ENCODE measurements at regions not wholly inside any gene's neighbourhood (a gene's known extent, or its start where the extent isn't known, plus 50 kb on each side); places are given as distances from the start of the nearest gene placed in this dataset.

DNA sequence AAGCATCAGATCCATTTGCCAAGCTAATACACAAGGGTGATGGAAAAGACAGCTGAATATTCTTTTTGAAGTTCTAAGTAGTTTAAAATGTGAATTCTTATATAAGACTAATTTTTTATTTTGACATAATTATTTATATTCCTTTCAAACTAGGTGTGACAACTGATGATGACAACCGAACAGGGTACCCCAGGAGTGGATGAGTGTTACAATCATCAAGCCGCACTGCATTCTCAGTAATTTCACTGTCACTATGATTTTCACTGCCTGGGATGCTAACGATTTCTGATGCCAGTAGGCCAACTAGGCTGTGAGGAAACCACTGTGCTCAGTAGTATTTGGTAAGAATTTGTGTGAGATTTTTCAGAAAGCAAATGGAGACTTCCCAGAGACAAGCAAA is 317.5 kb downstream of the ARAP2 start:
- Histone ChIP-seq H2AFZ (ENCODE audit: low read length) (no peak overlapping the region), H4K8ac (replicated peaks; ENCODE audit: insufficient read length, low read depth, low read length) (no peak overlapping the region), H3K14ac (ENCODE audit: insufficient read depth, low read length) (no peak overlapping the region)

More for the DNA sequence above, 317.5 kb downstream of the ARAP2 start:
- H2BK20ac ChIP-seq (ENCODE audit: low read depth, low read length, poor library complexity, severe bottlenecking), result no peak overlapping the region
- no peak overlapping the region for H4K91ac ChIP-seq (ENCODE audit: insufficient read length, low read depth, low read length)
- H3K56ac ChIP-seq (ENCODE audit: insufficient read length, low read depth, low read length), result no peak overlapping the region
- H3K4me2 ChIP-seq (ENCODE audit: insufficient read depth, insufficient read length, low read length), result no peak overlapping the region
- Mint-ChIP-seq H3K27me3 (ENCODE audit: low read depth) (no peaks in the 10 kb centered on the region), H3K4me3 (no peak overlapping the region), H3K27ac (no peak overlapping the region), H3K36me3 (ENCODE audit: insufficient read depth in 1 of 3, low read depth in 3 of 3) (no peaks in the 10 kb centered on the region), H3K4me1 (no peaks in the 10 kb centered on the region), H3K9me3 (no peaks in the 10 kb centered on the region; a peak in 1 of 5 replicates)
- TF ChIP-seq, protein P1, sequence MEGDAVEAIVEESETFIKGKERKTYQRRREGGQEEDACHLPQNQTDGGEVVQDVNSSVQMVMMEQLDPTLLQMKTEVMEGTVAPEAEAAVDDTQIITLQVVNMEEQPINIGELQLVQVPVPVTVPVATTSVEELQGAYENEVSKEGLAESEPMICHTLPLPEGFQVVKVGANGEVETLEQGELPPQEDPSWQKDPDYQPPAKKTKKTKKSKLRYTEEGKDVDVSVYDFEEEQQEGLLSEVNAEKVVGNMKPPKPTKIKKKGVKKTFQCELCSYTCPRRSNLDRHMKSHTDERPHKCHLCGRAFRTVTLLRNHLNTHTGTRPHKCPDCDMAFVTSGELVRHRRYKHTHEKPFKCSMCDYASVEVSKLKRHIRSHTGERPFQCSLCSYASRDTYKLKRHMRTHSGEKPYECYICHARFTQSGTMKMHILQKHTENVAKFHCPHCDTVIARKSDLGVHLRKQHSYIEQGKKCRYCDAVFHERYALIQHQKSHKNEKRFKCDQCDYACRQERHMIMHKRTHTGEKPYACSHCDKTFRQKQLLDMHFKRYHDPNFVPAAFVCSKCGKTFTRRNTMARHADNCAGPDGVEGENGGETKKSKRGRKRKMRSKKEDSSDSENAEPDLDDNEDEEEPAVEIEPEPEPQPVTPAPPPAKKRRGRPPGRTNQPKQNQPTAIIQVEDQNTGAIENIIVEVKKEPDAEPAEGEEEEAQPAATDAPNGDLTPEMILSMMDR (conservative IDR thresholded peaks at IDR 0.05), result no peak
- H3T11ph ChIP-seq (ENCODE audit: low read length), result no peak overlapping the region
- no peak overlapping the region for H4K5ac ChIP-seq (ENCODE audit: insufficient read length, low read depth, low read length)
- H3K4me1 ChIP-seq (ENCODE audit: insufficient read depth, low read length), result no peaks in the 10 kb centered on the region
- H2BK5ac ChIP-seq (ENCODE audit: insufficient read length, low read length), result no peak overlapping the region
- no peak overlapping the region for H3K9ac ChIP-seq (ENCODE audit: extremely low read depth, insufficient read length, low read length)
- no CpG with 5 or more reads among the region's 3 CpGs for WGBS (ENCODE audit: extremely low coverage, insufficient read length, low lambda C conversion rate)
- no peak overlapping the region for H2BK120ac ChIP-seq (ENCODE audit: low read depth, low read length, poor library complexity, severe bottlenecking)
- no peaks in the 10 kb centered on the region for H3K27me3 ChIP-seq (ENCODE audit: insufficient read depth, low read length)
- H3K4ac ChIP-seq (ENCODE audit: low read depth, low read length), result no peak overlapping the region
- H3K27ac ChIP-seq (ENCODE audit: insufficient read length, low read depth, low read length), result no peak overlapping the region
- H3K23me2 ChIP-seq (ENCODE audit: insufficient read length, low read depth, low read length, poor library complexity, severe bottlenecking), result no peaks in the 10 kb centered on the region
- no peak overlapping the region for H2BK15ac ChIP-seq (ENCODE audit: low read depth, low read length)
- H3K79me1 ChIP-seq (ENCODE audit: insufficient read depth, low read depth, low read length, poor library complexity, severe bottlenecking), result no peaks in the 10 kb centered on the region
- no peak overlapping the region for H2AK5ac ChIP-seq (ENCODE audit: insufficient read length, low read length)
- H3K18ac ChIP-seq (ENCODE audit: insufficient read length, low read depth, low read length), result no peak overlapping the region
- H4K20me1 ChIP-seq (ENCODE audit: control insufficient read depth, insufficient read depth, insufficient read length), result no peaks in the 10 kb centered on the region
- no peak overlapping the region for H2BK12ac ChIP-seq (ENCODE audit: insufficient read length, low read depth, low read length)
- no peak for DNase-seq
- H3K23ac ChIP-seq (ENCODE audit: insufficient read length, low read depth, low read length), result no peak overlapping the region
- H3K79me2 ChIP-seq (ENCODE audit: insufficient read depth, low read length), result no peaks in the 10 kb centered on the region
- no peaks in the 10 kb centered on the region for H3K9me3 ChIP-seq (ENCODE audit: control insufficient read depth, low read depth, low read length)

Measured in H9 (cell line).